HCT116 (cell line): ENCODE measurements at regions not wholly inside any gene's neighbourhood (a gene's known extent, or its start where the extent isn't known, plus 50 kb on each side); places are given as distances from the start of the nearest gene placed in this dataset.

Experiments used
- ATAC-seq: fragments of 200-7000 bp; cut with Tn5 transposase; 2 replicates; pipeline ENCODE4 v1.9.1; 2020; ENCODE audit warnings: mild to moderate bottlenecking, moderate library complexity
- BruUV-seq: library from RNA; stranded (reverse); fragments of 400-500 nt; replicated peaks from 2 replicates; lab custom pipeline; 2021; lab: Mats Ljungman, UMichigan
- CTCF ChIA-PET: fragments of 300-600 bp; sonication (Branson Sonifier 250); formaldehyde crosslinking; loops from one replicate; lab custom pipeline; 2021; ENCODE audit warnings: antibody characterized with exemption; lab: Charles Lee
- POLR2A ChIA-PET: fragments of 300-600, 350-600 bp; sonication (Branson Sonifier 250); formaldehyde crosslinking; loops from one replicate; lab custom pipeline; 2021; ENCODE audit warnings: antibody characterized with exemption; lab: Charles Lee
- RAD21 ChIA-PET, 2 experiments: fragments of 300-600 bp; sonication (Branson Sonifier 250); formaldehyde crosslinking; loops; one replicate each; lab custom pipeline; 2023; ENCODE audit warnings: low total read pairs in 2 of 2; ENCODE audit not compliant: uncharacterized antibody in 2 of 2, unreplicated experiment in 2 of 2, low non-redundant PET in 1 of 2; lab: Charles Lee
- DNase-seq: peaks from one replicate; pipeline ENCODE4 v3.0.0-alpha.2; 2010; ENCODE audit warnings: low read depth, low spot score
- H2AFZ ChIP-seq: fragments of 200-600 bp; shearing (Covaris generic), sonication (generic); 2 replicates; pipeline ENCODE4 v1.6.1; 2017; ENCODE audit warnings: low read depth, mixed run types, mixed read lengths, antibody characterized with exemption, low read length; ENCODE audit not compliant: poor library complexity, severe bottlenecking
- H3K27ac ChIP-seq: 2 replicates; pipeline ENCODE4 v1.5.1; 2012; ENCODE audit warnings: low read depth, low read length
- H3K27me3 ChIP-seq: fragments of 200-600 bp; sonication (generic); 2 replicates; pipeline ENCODE4 v1.6.1; 2016; ENCODE audit warnings: mixed run types, low read length, mixed read lengths; ENCODE audit not compliant: insufficient read depth
- H3K36me3 ChIP-seq, 2 experiments: fragments of 200-500 bp in 1 of 2; fragments of 200-600 bp in 1 of 2; sonication (Bioruptor generic) in 1 of 2; sonication (generic) in 1 of 2; 2 replicates each; pipeline versions ENCODE4 v1.5.1 to v1.6.1; 2014 to 2016; ENCODE audit warnings: low read length in 2 of 2, inconsistent platforms in 1 of 2, mixed read lengths in 1 of 2, mixed run types in 1 of 2; ENCODE audit not compliant: insufficient read depth in 2 of 2, control insufficient read depth in 1 of 2
- H3K4me1 ChIP-seq, 2 experiments: fragments of 200-600 bp in 1 of 2; sonication (generic) in 1 of 2; 2 replicates each; pipeline versions ENCODE4 v1.5.1 to v1.6.1; 2012 to 2017; ENCODE audit warnings: low read length in 2 of 2, inconsistent platforms in 1 of 2, mild to moderate bottlenecking in 1 of 2, mixed read lengths in 1 of 2, mixed run types in 1 of 2, moderate library complexity in 1 of 2; ENCODE audit not compliant: insufficient read depth in 2 of 2, control insufficient read depth in 1 of 2
- H3K4me2 ChIP-seq: fragments of 200-600 bp; sonication (generic); 2 replicates; pipeline ENCODE4 v1.6.1; 2017; ENCODE audit warnings: mixed run types, low read length, mixed read lengths
- H3K4me3 ChIP-seq, 2 experiments: fragments of 200-600 bp in 1 of 2; sonication (generic) in 1 of 2; replicated peaks in 1 of 2; 2 replicates each; pipeline ENCODE4 v1.5.1; 2011 to 2016; ENCODE audit warnings: low read length in 2 of 2, control low read depth in 1 of 2, low read depth in 1 of 2, mild to moderate bottlenecking in 1 of 2, mixed read lengths in 1 of 2, mixed run types in 1 of 2
- H3K79me2 ChIP-seq: fragments of 200-600 bp; sonication (generic); 2 replicates; pipeline ENCODE4 v1.6.1; 2017; ENCODE audit warnings: mild to moderate bottlenecking, mixed run types, low read length, moderate library complexity, mixed read lengths; ENCODE audit not compliant: insufficient read depth
- H3K9ac ChIP-seq: fragments of 200-600 bp; sonication (generic); 2 replicates; pipeline ENCODE4 v1.6.1; 2016; ENCODE audit warnings: low read length, mixed read lengths
- H3K9me2 ChIP-seq: fragments of 200-600 bp; sonication (generic), shearing (Covaris generic); 2 replicates; pipeline ENCODE4 v1.6.1; 2017; ENCODE audit warnings: mixed run types, mild to moderate bottlenecking, moderate library complexity; ENCODE audit not compliant: insufficient read depth
- H3K9me3 ChIP-seq, 2 experiments: fragments of 200-500 bp in 1 of 2; fragments of 200-600 bp in 1 of 2; sonication (Bioruptor generic) in 1 of 2; sonication (generic) in 1 of 2; 2 replicates each; pipeline ENCODE4 v1.6.1; 2014 to 2017; ENCODE audit warnings: low read length in 2 of 2, mixed read lengths in 2 of 2, inconsistent platforms in 1 of 2, low read depth in 1 of 2, mild to moderate bottlenecking in 1 of 2, mixed run types in 1 of 2, moderate library complexity in 1 of 2; ENCODE audit not compliant: control insufficient read depth in 1 of 2, insufficient read depth in 1 of 2
- H4K20me1 ChIP-seq: fragments of 200-600 bp; sonication (generic), shearing (Covaris generic); 2 replicates; pipeline ENCODE4 v1.6.1; 2017; ENCODE audit warnings: mixed run types, mild to moderate bottlenecking, moderate library complexity; ENCODE audit not compliant: insufficient read depth
- CBX3 ChIP-seq: IDR thresholded peaks from 2 replicates; pipeline ENCODE4 v1.6.1; 2012; ENCODE audit warnings: low read depth
- CEBPB ChIP-seq: IDR thresholded peaks from 2 replicates; pipeline ENCODE4 v1.6.1; 2012; ENCODE audit warnings: low read depth
- CTCF ChIP-seq, 3 experiments: fragments of 200-600 bp in 1 of 3; sonication (generic) in 1 of 3; IDR thresholded peaks in 2 of 3; conservative IDR thresholded peaks in 1 of 3; 2 replicates each; pipeline ENCODE4 v1.5.1; 2012 to 2017; ENCODE audit warnings: low read depth in 2 of 3, low read length in 2 of 3, antibody characterized with exemption in 1 of 3, borderline replicate concordance in 1 of 3, control low read depth in 1 of 3, mild to moderate bottlenecking in 1 of 3, mixed read lengths in 1 of 3, mixed run types in 1 of 3, moderate library complexity in 1 of 3; ENCODE audit not compliant: insufficient read depth in 1 of 3
- EGR1 ChIP-seq: IDR thresholded peaks from 2 replicates; pipeline ENCODE4 v1.6.1; 2012; ENCODE audit warnings: low read depth
- EZH2 ChIP-seq: fragments of 200-600 bp; sonication (generic); IDR thresholded peaks from 2 replicates; pipeline ENCODE4 v1.6.1; 2017; ENCODE audit warnings: antibody characterized with exemption, mixed run types
- JUND ChIP-seq: IDR thresholded peaks from 2 replicates; pipeline ENCODE4 v1.6.1; 2012
- POLR2A ChIP-seq: IDR thresholded peaks from 2 replicates; pipeline ENCODE4 v1.7.0; 2011; ENCODE audit warnings: borderline replicate concordance; ENCODE audit not compliant: insufficient read depth, insufficient read length; ENCODE audit errors: extremely low read depth
- POLR2AphosphoS5 ChIP-seq: IDR thresholded peaks from 2 replicates; pipeline ENCODE4 v1.6.1; 2011; ENCODE audit warnings: mild to moderate bottlenecking, low read depth, low read length, moderate library complexity
- RAD21 ChIP-seq: IDR thresholded peaks from 2 replicates; pipeline ENCODE4 v1.6.1; 2012; ENCODE audit warnings: low read depth, mild to moderate bottlenecking
- SIN3A ChIP-seq: IDR thresholded peaks from 2 replicates; pipeline ENCODE4 v1.6.1; 2012; ENCODE audit warnings: low read depth
- SP1 ChIP-seq: IDR thresholded peaks from 2 replicates; pipeline ENCODE4 v1.6.1; 2012; ENCODE audit warnings: low read depth
- SRF ChIP-seq: IDR thresholded peaks from 2 replicates; pipeline ENCODE4 v1.6.1; 2012; ENCODE audit warnings: low read depth
- TCF7L2 ChIP-seq: IDR thresholded peaks from 2 replicates; pipeline ENCODE4 v1.7.0; 2011; ENCODE audit warnings: borderline replicate concordance, inconsistent platforms; ENCODE audit not compliant: insufficient read depth, insufficient read length; ENCODE audit errors: extremely low read depth
- YY1 ChIP-seq: IDR thresholded peaks from 2 replicates; pipeline ENCODE4 v1.6.1; 2011; ENCODE audit warnings: low read length, low read depth, moderate library complexity, mild to moderate bottlenecking; ENCODE audit not compliant: insufficient replicate concordance; ENCODE audit errors: extremely low read depth
- ZFX ChIP-seq: fragments of 450-650 bp; IDR thresholded peaks from 2 replicates; pipeline ENCODE4 v1.6.1; 2017
- ZNF274 ChIP-seq: fragments of 200-500 bp; sonication (Bioruptor generic); IDR thresholded peaks from 2 replicates; pipeline ENCODE4 v1.6.1; 2014; ENCODE audit warnings: mild to moderate bottlenecking, low read depth, low read length, inconsistent platforms
- intact Hi-C: fragments of 100-400 bp; cut with micrococcal nuclease; formaldehyde crosslinking; loops from 2 replicates; pipeline ENCODE4 v1.10.0; 2022
- TF ChIP-seq, protein P1 (sequence below): IDR thresholded peaks from 2 replicates; pipeline ENCODE4 v1.6.1; 2012
- TF ChIP-seq, protein P2 (sequence below): IDR thresholded peaks from 2 replicates; pipeline ENCODE4 v1.6.1; 2011; ENCODE audit warnings: mild to moderate bottlenecking, low read length, moderate library complexity; ENCODE audit not compliant: insufficient replicate concordance; ENCODE audit errors: extremely low read depth
- TF ChIP-seq, protein P3 (sequence below): IDR thresholded peaks from 2 replicates; pipeline ENCODE4 v1.6.1; 2012; ENCODE audit warnings: low read depth
- TF ChIP-seq, protein P4 (sequence below): IDR thresholded peaks from 2 replicates; pipeline ENCODE4 v1.6.1; 2012

GRCh38 chr12:73187765-73188164, 915.6 kb downstream of the TRHDE start:
- no peaks in the 10 kb centered on the region for H3K9me3 ChIP-seq
- ChIA-PET CTCF (no interaction called here), RAD21 (no interaction called here)

More at GRCh38 chr12:73187765-73188164, 915.6 kb downstream of the TRHDE start:
- H3K36me3 ChIP-seq: no peaks in the 10 kb centered on the region
- H3K4me2 ChIP-seq: no peak overlapping the region
- no peaks in the 10 kb centered on the region for H3K79me2 ChIP-seq
- H2AFZ ChIP-seq: no peak overlapping the region
- no peak overlapping the region for H3K27ac ChIP-seq
- POLR2A ChIA-PET: no interaction called here
- H3K4me3 ChIP-seq: no peak overlapping the region
- H3K9me2 ChIP-seq: no peaks in the 10 kb centered on the region
- ATAC-seq: no peak
- H3K4me1 ChIP-seq: no peaks in the 10 kb centered on the region
- intact Hi-C loops: no loop called here
- no TSS peak for BruUV-seq
- H4K20me1 ChIP-seq: no peaks in the 10 kb centered on the region
- H3K9ac ChIP-seq: no peak overlapping the region
- no peaks in the 10 kb centered on the region for H3K27me3 ChIP-seq
- TF ChIP-seq, protein P1, sequence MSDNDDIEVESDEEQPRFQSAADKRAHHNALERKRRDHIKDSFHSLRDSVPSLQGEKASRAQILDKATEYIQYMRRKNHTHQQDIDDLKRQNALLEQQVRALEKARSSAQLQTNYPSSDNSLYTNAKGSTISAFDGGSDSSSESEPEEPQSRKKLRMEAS: no peak
- TF ChIP-seq, protein P2, sequence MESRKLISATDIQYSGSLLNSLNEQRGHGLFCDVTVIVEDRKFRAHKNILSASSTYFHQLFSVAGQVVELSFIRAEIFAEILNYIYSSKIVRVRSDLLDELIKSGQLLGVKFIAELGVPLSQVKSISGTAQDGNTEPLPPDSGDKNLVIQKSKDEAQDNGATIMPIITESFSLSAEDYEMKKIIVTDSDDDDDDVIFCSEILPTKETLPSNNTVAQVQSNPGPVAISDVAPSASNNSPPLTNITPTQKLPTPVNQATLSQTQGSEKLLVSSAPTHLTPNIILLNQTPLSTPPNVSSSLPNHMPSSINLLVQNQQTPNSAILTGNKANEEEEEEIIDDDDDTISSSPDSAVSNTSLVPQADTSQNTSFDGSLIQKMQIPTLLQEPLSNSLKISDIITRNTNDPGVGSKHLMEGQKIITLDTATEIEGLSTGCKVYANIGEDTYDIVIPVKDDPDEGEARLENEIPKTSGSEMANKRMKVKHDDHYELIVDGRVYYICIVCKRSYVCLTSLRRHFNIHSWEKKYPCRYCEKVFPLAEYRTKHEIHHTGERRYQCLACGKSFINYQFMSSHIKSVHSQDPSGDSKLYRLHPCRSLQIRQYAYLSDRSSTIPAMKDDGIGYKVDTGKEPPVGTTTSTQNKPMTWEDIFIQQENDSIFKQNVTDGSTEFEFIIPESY: no peak
- no peak for TF ChIP-seq SIN3A
- TF ChIP-seq RAD21: no peak
- no peak for TF ChIP-seq ZNF274
- TF ChIP-seq EGR1: no peak
- TF ChIP-seq EZH2: no peak
- TF ChIP-seq POLR2AphosphoS5: no peak
- TF ChIP-seq SRF: no peak
- TF ChIP-seq CEBPB: no peak
- no peak for TF ChIP-seq POLR2A
- no peak for TF ChIP-seq CTCF (IDR thresholded peaks at IDR 0.05 in 2 of 3, conservative IDR thresholded peaks at IDR 0.05 in 1 of 3; ENCODE audit: borderline replicate concordance in 1 of 3, insufficient read depth in 1 of 3, low read depth in 2 of 3, low read length in 2 of 3)
- TF ChIP-seq TCF7L2: no peak
- TF ChIP-seq CBX3: no peak
- no peak for TF ChIP-seq YY1
- no peak for TF ChIP-seq JUND
- TF ChIP-seq, protein P3, sequence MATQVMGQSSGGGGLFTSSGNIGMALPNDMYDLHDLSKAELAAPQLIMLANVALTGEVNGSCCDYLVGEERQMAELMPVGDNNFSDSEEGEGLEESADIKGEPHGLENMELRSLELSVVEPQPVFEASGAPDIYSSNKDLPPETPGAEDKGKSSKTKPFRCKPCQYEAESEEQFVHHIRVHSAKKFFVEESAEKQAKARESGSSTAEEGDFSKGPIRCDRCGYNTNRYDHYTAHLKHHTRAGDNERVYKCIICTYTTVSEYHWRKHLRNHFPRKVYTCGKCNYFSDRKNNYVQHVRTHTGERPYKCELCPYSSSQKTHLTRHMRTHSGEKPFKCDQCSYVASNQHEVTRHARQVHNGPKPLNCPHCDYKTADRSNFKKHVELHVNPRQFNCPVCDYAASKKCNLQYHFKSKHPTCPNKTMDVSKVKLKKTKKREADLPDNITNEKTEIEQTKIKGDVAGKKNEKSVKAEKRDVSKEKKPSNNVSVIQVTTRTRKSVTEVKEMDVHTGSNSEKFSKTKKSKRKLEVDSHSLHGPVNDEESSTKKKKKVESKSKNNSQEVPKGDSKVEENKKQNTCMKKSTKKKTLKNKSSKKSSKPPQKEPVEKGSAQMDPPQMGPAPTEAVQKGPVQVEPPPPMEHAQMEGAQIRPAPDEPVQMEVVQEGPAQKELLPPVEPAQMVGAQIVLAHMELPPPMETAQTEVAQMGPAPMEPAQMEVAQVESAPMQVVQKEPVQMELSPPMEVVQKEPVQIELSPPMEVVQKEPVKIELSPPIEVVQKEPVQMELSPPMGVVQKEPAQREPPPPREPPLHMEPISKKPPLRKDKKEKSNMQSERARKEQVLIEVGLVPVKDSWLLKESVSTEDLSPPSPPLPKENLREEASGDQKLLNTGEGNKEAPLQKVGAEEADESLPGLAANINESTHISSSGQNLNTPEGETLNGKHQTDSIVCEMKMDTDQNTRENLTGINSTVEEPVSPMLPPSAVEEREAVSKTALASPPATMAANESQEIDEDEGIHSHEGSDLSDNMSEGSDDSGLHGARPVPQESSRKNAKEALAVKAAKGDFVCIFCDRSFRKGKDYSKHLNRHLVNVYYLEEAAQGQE: no peak
- TF ChIP-seq, protein P4, sequence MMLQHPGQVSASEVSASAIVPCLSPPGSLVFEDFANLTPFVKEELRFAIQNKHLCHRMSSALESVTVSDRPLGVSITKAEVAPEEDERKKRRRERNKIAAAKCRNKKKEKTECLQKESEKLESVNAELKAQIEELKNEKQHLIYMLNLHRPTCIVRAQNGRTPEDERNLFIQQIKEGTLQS: no peak
- no peak for TF ChIP-seq ZFX
- TF ChIP-seq SP1: no peak
- TF ChIP-seq, all 23 proteins: peak for 0
- no peak for DNase-seq
